GM13977 (cell line): ENCODE measurements at regions not wholly inside any gene's neighbourhood (a gene's known extent, or its start where the extent isn't known, plus 50 kb on each side); places are given as distances from the start of the nearest gene placed in this dataset.
"Not testable (repeated sequence)": the region's sequence is repeated elsewhere in the genome, so short reads cannot be mapped to it uniquely, and the experiment has no call there.

Source experiments
- DNase-seq: peaks from one replicate; pipeline ENCODE4 v3.0.0; 2012; ENCODE audit warnings: low spot score
- CTCF ChIP-seq: IDR thresholded peaks from 2 replicates; pipeline ENCODE4 v1.5.1; 2012; ENCODE audit warnings: mild to moderate bottlenecking, control low read depth; ENCODE audit not compliant: insufficient read depth; ENCODE audit errors: extremely low read depth, missing control alignments
- in situ Hi-C: fragments of 300-500 bp; cut with MboI; formaldehyde crosslinking; loops from one replicate; pipeline ENCODE4 v1.12.0; 2022; ENCODE audit warnings: low sequenced_read_pairs, low pct_unique_long_range_greater_than_20kb, mixed read lengths, inconsistent platforms; ENCODE audit not compliant: unreplicated experiment

DNA sequence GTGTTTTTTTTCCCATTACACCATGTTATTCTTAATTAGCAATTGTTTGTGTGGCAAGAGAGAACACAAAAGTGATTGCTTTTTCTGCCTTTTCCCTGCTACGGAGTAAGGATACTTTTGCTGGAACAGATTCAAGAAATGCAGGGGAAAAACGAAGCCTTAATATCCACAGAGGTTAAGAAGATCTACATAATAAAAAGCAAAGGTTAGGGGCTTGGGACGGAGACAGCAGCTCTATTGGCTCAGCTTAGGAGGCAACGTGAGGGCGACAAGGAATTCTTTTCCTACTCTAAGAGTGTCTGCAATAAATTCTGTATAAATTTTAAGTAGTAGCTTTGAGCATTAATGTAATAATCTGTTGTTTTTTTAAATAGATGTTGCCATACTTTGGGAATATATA lies 693.3 kb downstream of the DTWD2 start:
- TF ChIP-seq CTCF: no peak
- DNase-seq: no peak
- in situ Hi-C loops: no loop called here

DNA sequence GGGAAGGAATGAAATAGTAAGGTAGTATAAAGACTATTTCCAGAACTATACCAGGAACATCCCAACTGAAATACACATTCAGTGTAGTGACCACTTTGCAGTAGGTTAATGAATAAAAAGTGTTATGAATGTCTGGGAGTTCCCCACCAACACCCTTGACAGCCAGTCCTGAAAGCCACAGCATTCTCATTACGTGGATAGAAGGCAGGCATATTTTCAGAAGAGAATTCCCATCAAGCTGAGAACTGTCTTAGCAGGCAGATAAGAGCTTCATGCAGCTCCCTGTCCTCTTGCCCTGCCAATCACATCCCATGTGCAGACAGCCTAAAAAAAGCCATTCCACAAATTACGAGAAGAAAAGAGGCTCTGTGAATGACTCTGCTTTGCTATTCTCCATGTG lies 695.0 kb downstream of the DTWD2 start:
- TF ChIP-seq CTCF: no peak
- no peak for DNase-seq
- in situ Hi-C loops: no loop called here

DNA sequence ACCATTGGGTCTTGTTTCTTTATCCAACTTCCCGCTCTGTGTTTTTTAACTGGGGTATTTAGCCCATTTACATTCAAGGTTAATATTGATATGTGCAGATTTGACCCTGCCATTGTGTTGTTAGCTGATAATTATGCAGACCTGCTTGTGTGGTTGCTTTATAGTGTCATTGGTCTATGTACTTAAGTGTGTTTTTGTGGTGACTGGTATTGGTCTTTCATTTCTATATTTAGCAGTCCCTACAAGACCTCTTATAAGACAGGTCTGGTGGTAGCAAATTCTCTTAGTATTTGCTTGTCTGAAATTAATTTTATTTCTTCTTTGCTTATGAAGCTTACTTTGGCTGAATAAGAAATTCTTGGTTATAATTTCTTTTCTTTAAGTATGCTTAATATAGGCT lies 698.1 kb downstream of the DTWD2 start:
- TF ChIP-seq CTCF: no peak
- in situ Hi-C loops: no loop called here
- DNase-seq: no peak

DNA sequence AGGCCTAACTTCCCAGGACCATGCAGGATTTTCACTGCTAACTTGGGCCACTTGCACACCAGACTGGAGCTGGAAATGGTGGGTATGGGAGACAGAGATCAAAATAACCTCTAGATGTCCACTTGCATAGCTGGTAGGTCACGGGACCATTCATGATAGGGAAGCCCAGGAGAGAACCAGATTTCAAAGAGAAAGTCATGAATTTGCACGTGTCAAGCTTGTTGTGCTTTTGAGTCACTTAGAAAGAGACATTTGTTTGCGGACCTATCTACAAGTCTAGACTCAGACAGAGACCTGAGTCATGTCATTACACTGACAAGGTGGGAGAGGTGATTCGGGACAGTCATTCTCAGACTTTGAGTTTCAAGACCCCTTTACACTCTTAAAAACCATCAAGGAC lies 704.1 kb downstream of the DTWD2 start:
- in situ Hi-C loops, DNase-seq: not testable (repeated sequence)

DNA sequence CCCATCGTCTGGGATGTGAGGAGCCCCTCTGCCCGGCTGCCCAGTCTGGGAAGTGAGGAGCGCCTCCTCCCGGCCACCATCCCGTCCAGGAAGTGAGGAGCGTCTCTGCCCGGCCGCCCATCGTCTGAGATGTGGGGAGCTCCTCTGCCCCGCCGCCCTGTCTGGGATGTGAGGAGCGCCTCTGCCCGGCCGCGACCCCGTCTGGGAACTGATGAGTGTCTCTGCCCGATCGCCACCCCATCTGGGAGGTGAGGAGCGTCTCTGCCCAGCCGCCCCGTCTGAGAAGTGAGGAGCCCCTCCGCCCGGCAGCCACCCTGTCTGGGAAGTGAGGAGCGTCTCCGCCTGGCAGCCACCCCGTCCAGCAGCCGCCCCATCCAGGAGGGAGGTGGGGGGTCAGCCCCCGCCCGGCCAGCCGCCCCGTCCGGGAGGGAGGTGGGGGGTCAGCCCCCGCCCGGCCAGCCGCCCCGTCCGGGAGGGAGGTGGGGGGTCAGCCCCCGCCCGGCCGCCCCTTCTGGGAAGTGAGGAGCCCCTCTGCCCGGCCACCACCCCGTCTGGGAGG lies 705.8 kb downstream of the DTWD2 start:
- DNase-seq, in situ Hi-C loops: not testable (repeated sequence)

GRCh38 chr5:118279540-118280294 lies 708.6 kb downstream of the DTWD2 start:
- DNase-seq: no peak
- in situ Hi-C loops: no loop called here
- no peak for TF ChIP-seq CTCF

DNA sequence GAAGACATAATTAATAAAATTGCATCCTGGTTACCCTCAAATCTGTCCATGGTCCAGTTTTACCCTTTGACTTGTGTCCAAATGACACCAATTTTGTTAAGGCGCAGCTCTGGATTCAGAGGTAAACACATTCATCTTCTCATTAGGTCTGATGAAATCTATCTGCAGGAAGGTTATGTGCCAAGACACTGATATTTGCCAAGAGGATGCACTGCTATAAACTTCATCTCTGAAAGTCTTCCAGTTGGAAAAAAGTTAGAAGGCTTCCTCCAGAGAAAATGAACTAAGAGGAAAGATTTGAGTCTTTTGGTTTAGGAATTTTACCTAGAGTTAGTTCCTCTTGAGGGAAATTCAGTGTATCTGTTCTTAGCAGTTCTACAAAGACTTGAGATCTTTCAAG lies 717.8 kb downstream of the DTWD2 start:
- DNase-seq: no peak
- in situ Hi-C loops: no loop called here
- no peak for TF ChIP-seq CTCF
